K562 (cell line): ENCODE measurements at regions not wholly inside any gene's neighbourhood (a gene's known extent, or its start where the extent isn't known, plus 50 kb on each side); places are given as distances from the start of the nearest gene placed in this dataset.

ENCODE experiments used
- CAMTA2 ChIP-seq: fragments of 250-450 bp; sonication (Bioruptor Pico); conservative IDR thresholded peaks from 2 replicates; pipeline ENCODE4 v1.5.1; 2022
- CTCF ChIP-seq, 3 experiments: IDR thresholded peaks in 2 of 3; conservative IDR thresholded peaks in 1 of 3; 2 replicates each; pipeline ENCODE4 v1.5.1; 2011 to 2012; ENCODE audit warnings: low read length in 3 of 3, mild to moderate bottlenecking in 3 of 3, control low read depth in 2 of 3, improper control_type of control experiment in 1 of 3, inconsistent platforms in 1 of 3, low read depth in 1 of 3, mixed read lengths in 1 of 3, moderate library complexity in 1 of 3; ENCODE audit not compliant: insufficient read depth in 2 of 3
- DEAF1 ChIP-seq: fragments of 450-650 bp; formaldehyde crosslinking; IDR thresholded peaks from 2 replicates; pipeline ENCODE4 v1.4.0; 2020; ENCODE audit warnings: mild to moderate bottlenecking, moderate library complexity
- KDM5B ChIP-seq: fragments of 200-600 bp; sonication (generic); IDR thresholded peaks from 2 replicates; pipeline ENCODE4 v1.6.1; 2012; ENCODE audit warnings: low read depth, mild to moderate bottlenecking, moderate library complexity, low read length, control low read depth, inconsistent platforms; ENCODE audit not compliant: insufficient replicate concordance
- POLR2B ChIP-seq: fragments of 450-650 bp; IDR thresholded peaks from 2 replicates; pipeline ENCODE4 v1.6.1; 2018; ENCODE audit warnings: low read depth; ENCODE audit not compliant: partially characterized antibody
- RAD21 ChIP-seq, 2 experiments: fragments of 250-450 bp in 1 of 2; fragments of 450-650 bp in 1 of 2; sonication (Bioruptor Pico) in 1 of 2; formaldehyde crosslinking in 1 of 2; IDR thresholded peaks in 1 of 2; conservative IDR thresholded peaks in 1 of 2; 2 replicates each; pipeline versions ENCODE4 v1.4.0 to v1.8.0; 2020 to 2022; ENCODE audit warnings: mild to moderate bottlenecking in 2 of 2, moderate library complexity in 1 of 2
- REST ChIP-seq, 2 experiments: fragments of 450-650 bp; formaldehyde crosslinking in 1 of 2; IDR thresholded peaks; 2 replicates each; pipeline versions ENCODE4 v1.4.0 to v1.6.1; 2014 to 2020; ENCODE audit warnings: mild to moderate bottlenecking in 2 of 2, borderline replicate concordance in 1 of 2, low read depth in 1 of 2
- SFPQ ChIP-seq: fragments of 200-400 bp; formaldehyde crosslinking; IDR thresholded peaks from 2 replicates; pipeline ENCODE4 v1.6.1; 2017; ENCODE audit warnings: mild to moderate bottlenecking, low read depth, low read length, moderate library complexity
- TCF7 ChIP-seq: sonication (generic); IDR thresholded peaks from 2 replicates; pipeline ENCODE4 v1.6.1; 2016; ENCODE audit warnings: antibody characterized with exemption, borderline replicate concordance
- ZNF41 ChIP-seq: fragments of 250-450 bp; sonication (Bioruptor Pico); conservative IDR thresholded peaks from 2 replicates; pipeline ENCODE4 v1.4.0; 2020; ENCODE audit warnings: mild to moderate bottlenecking

- TF ChIP-seq REST (IDR thresholded peaks at IDR 0.05; ENCODE audit: borderline replicate concordance): peak; percentile 62; the same call in 1 of the 2 replicates
- no peak for TF ChIP-seq REST (CRISPR knock-in tag; IDR thresholded peaks at IDR 0.05; ENCODE audit: low read depth)
- no peak for TF ChIP-seq ZNF41 (CRISPR knock-in tag)
- TF ChIP-seq KDM5B: no peak
- TF ChIP-seq RAD21 (CRISPR knock-in tag; conservative IDR thresholded peaks at IDR 0.05 in 1 of 2, IDR thresholded peaks at IDR 0.05 in 1 of 2): peak; percentile 79 to 80
- no peak for TF ChIP-seq CAMTA2 (CRISPR knock-in tag)
- no peak for TF ChIP-seq POLR2B
- TF ChIP-seq CTCF (IDR thresholded peaks at IDR 0.05 in 2 of 3, conservative IDR thresholded peaks at IDR 0.05 in 1 of 3; ENCODE audit: insufficient read depth in 2 of 3, low read depth in 1 of 3, low read length in 3 of 3): peak; percentile 37 to 70 (median 53); a peak in 4 of 6 replicates
- TF ChIP-seq SFPQ: no peak
- peak; percentile 49; the same call in 1 of the 2 replicates for TF ChIP-seq DEAF1 (CRISPR knock-in tag)
- no peak for TF ChIP-seq TCF7
Observed at GRCh38 chr5:39948867-39949468, 524.2 kb upstream of the DAB2 start (continued).
